ENCODE measurements at regions not wholly inside any gene's neighbourhood (a gene's known extent, or its start where the extent isn't known, plus 50 kb on each side); places are given as distances from the start of the nearest gene placed in this dataset.
"Not testable (repeated sequence)": the region's sequence is repeated elsewhere in the genome, so short reads cannot be mapped to it uniquely, and the experiment has no call there.

GRCh38 chr2:4098137-4098536 lies 394.8 kb downstream of the DCDC2C start:
- Histone ChIP-seq H3K79me2 (ENCODE audit: control insufficient read depth, low read length) (no peaks in the 10 kb centered on the region), H3K4me2 (ENCODE audit: low read length) (no peak overlapping the region), H3K27ac (ENCODE audit: low read depth, low read length) (no peak overlapping the region), H3F3A (ENCODE audit: control insufficient read depth, insufficient read depth) (no peaks in the 10 kb centered on the region), H3K9me3 (ENCODE audit: control insufficient read depth, insufficient read depth, low read length) (no peaks in the 10 kb centered on the region), H3K9me2 (replicated peaks; ENCODE audit: control insufficient read depth, low read length) (no peaks in the 10 kb centered on the region), H3K27me3 (ENCODE audit: control insufficient read depth, low read length) (no peaks in the 10 kb centered on the region), H3K4me3 (ENCODE audit: low read length) (no peak overlapping the region), H3K4me1 (ENCODE audit: control insufficient read depth, low read length) (no peaks in the 10 kb centered on the region), H4K20me1 (ENCODE audit: control insufficient read depth, insufficient read depth, low read depth, low read length) (no peaks in the 10 kb centered on the region), H3K36me3 (ENCODE audit: control insufficient read depth, low read length) (no peaks in the 10 kb centered on the region)
- TF ChIP-seq CTCF (IDR thresholded peaks at IDR 0.05; ENCODE audit: low read depth, low read length, poor library complexity, severe bottlenecking) = no peak
- no peak for TF ChIP-seq EZH2phosphoT487 (IDR thresholded peaks at IDR 0.05; ENCODE audit: borderline replicate concordance, low read length)

GRCh38 chr2:4101936-4102335 lies 398.6 kb downstream of the DCDC2C start:
- no peaks in the 10 kb centered on the region for H3K79me2 ChIP-seq (ENCODE audit: control insufficient read depth, low read length)
- no peaks in the 10 kb centered on the region for H3K36me3 ChIP-seq (ENCODE audit: control insufficient read depth, low read length)
- no peak overlapping the region for H3K27ac ChIP-seq (ENCODE audit: low read depth, low read length)
- H3K27me3 ChIP-seq (ENCODE audit: control insufficient read depth, low read length) = no peaks in the 10 kb centered on the region
- no peaks in the 10 kb centered on the region for H3K4me1 ChIP-seq (ENCODE audit: control insufficient read depth, low read length)
- no peaks in the 10 kb centered on the region for H3K9me2 ChIP-seq (replicated peaks; ENCODE audit: control insufficient read depth, low read length)
- TF ChIP-seq CTCF (IDR thresholded peaks at IDR 0.05; ENCODE audit: low read depth, low read length, poor library complexity, severe bottlenecking) = no peak
- no peak for TF ChIP-seq EZH2phosphoT487 (IDR thresholded peaks at IDR 0.05; ENCODE audit: borderline replicate concordance, low read length)
- H4K20me1 ChIP-seq (ENCODE audit: control insufficient read depth, insufficient read depth, low read depth, low read length) = no peaks in the 10 kb centered on the region
- no peak overlapping the region for H3K4me3 ChIP-seq (ENCODE audit: low read length)
- H3K9me3 ChIP-seq (ENCODE audit: control insufficient read depth, insufficient read depth, low read length) = no peaks in the 10 kb centered on the region
- H3K4me2 ChIP-seq (ENCODE audit: low read length) = no peak overlapping the region
- H3F3A ChIP-seq (ENCODE audit: control insufficient read depth, insufficient read depth) = no peaks in the 10 kb centered on the region

- Histone ChIP-seq H3K9me2 (replicated peaks; ENCODE audit: control insufficient read depth, low read length) (no peaks in the 10 kb centered on the region), H3F3A (ENCODE audit: control insufficient read depth, insufficient read depth) (no peaks in the 10 kb centered on the region), H3K36me3 (ENCODE audit: control insufficient read depth, low read length) (no peaks in the 10 kb centered on the region), H3K4me2 (ENCODE audit: low read length) (no peak overlapping the region), H3K79me2 (ENCODE audit: control insufficient read depth, low read length) (no peaks in the 10 kb centered on the region), H3K4me1 (ENCODE audit: control insufficient read depth, low read length) (no peaks in the 10 kb centered on the region), H4K20me1 (ENCODE audit: control insufficient read depth, insufficient read depth, low read depth, low read length) (no peaks in the 10 kb centered on the region), H3K4me3 (ENCODE audit: low read length) (no peak overlapping the region), H3K27me3 (ENCODE audit: control insufficient read depth, low read length) (no peaks in the 10 kb centered on the region), H3K27ac (ENCODE audit: low read depth, low read length) (no peak overlapping the region), H3K9me3 (ENCODE audit: control insufficient read depth, insufficient read depth, low read length) (no peaks in the 10 kb centered on the region)
- no peak for TF ChIP-seq EZH2phosphoT487 (IDR thresholded peaks at IDR 0.05; ENCODE audit: borderline replicate concordance, low read length)
- TF ChIP-seq CTCF (IDR thresholded peaks at IDR 0.05; ENCODE audit: low read depth, low read length, poor library complexity, severe bottlenecking) = no peak
These were observed 403.8 kb downstream of the DCDC2C start for GRCh38 chr2:4107179-4107578.

DNA sequence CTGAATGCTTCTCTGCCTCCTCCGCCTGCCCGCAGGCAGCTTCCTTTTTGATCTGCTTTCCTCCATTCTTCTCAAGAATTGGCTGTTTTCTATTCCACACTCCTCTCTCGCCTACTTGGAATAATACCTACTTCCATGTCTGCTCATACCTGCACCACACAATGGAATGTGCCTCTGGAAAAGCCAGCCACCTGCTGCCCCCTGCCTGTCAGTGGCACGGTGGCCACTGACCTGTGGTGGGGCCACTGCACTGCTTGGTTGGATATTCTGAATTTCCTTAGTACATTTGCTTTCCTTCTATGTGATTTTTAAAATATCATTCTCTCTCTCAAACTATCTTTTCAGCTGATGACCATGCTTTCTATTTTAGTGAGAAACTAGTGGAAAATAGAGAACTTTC lies 406.9 kb downstream of the DCDC2C start:
- Histone ChIP-seq H3K9me3 (ENCODE audit: control insufficient read depth, insufficient read depth, low read length) (no peaks in the 10 kb centered on the region), H3K4me2 (ENCODE audit: low read length) (no peak overlapping the region), H3K79me2 (ENCODE audit: control insufficient read depth, low read length) (no peaks in the 10 kb centered on the region), H4K20me1 (ENCODE audit: control insufficient read depth, insufficient read depth, low read depth, low read length) (no peaks in the 10 kb centered on the region), H3K9me2 (replicated peaks; ENCODE audit: control insufficient read depth, low read length) (no peaks in the 10 kb centered on the region), H3K4me1 (ENCODE audit: control insufficient read depth, low read length) (no peaks in the 10 kb centered on the region), H3K27me3 (ENCODE audit: control insufficient read depth, low read length) (no peaks in the 10 kb centered on the region), H3K27ac (ENCODE audit: low read depth, low read length) (no peak overlapping the region), H3K36me3 (ENCODE audit: control insufficient read depth, low read length) (no peaks in the 10 kb centered on the region), H3F3A (ENCODE audit: control insufficient read depth, insufficient read depth) (no peaks in the 10 kb centered on the region), H3K4me3 (ENCODE audit: low read length) (no peak overlapping the region)
- no peak for TF ChIP-seq EZH2phosphoT487 (IDR thresholded peaks at IDR 0.05; ENCODE audit: borderline replicate concordance, low read length)
- no peak for TF ChIP-seq CTCF (IDR thresholded peaks at IDR 0.05; ENCODE audit: low read depth, low read length, poor library complexity, severe bottlenecking)

- H3K36me3 ChIP-seq (ENCODE audit: control insufficient read depth, low read length); H3K9me2 ChIP-seq (replicated peaks; ENCODE audit: control insufficient read depth, low read length); H3K27ac ChIP-seq (ENCODE audit: low read depth, low read length); H3F3A ChIP-seq (ENCODE audit: control insufficient read depth, insufficient read depth); H3K9me3 ChIP-seq (ENCODE audit: control insufficient read depth, insufficient read depth, low read length); H3K4me1 ChIP-seq (ENCODE audit: control insufficient read depth, low read length); H3K79me2 ChIP-seq (ENCODE audit: control insufficient read depth, low read length); H3K4me2 ChIP-seq (ENCODE audit: low read length); H3K4me3 ChIP-seq (ENCODE audit: low read length); H4K20me1 ChIP-seq (ENCODE audit: control insufficient read depth, insufficient read depth, low read depth, low read length); H3K27me3 ChIP-seq (ENCODE audit: control insufficient read depth, low read length): not testable (repeated sequence)
These were observed 412.1 kb downstream of the DCDC2C start for GRCh38 chr2:4115435-4115834.
